GM12878 (cell line): ENCODE measurements at regions not wholly inside any gene's neighbourhood (a gene's known extent, or its start where the extent isn't known, plus 50 kb on each side); places are given as distances from the start of the nearest gene placed in this dataset.
"Not testable (repeated sequence)": the region's sequence is repeated elsewhere in the genome, so short reads cannot be mapped to it uniquely, and the experiment has no call there.

Source experiments
- ATAC-seq: fragments of 200-7000 bp; cut with Tn5 transposase; 3 replicates; pipeline ENCODE4 v1.9.1; 2020; ENCODE audit warnings: mild to moderate bottlenecking, moderate library complexity
- BruUV-seq: library from RNA; stranded (reverse); fragments of 400-500 nt; replicated peaks from 2 replicates; lab custom pipeline; 2021; lab: Mats Ljungman, UMichigan
- CTCF ChIA-PET: fragments of 300-600 bp; sonication (Branson Sonifier 250); formaldehyde crosslinking; extraction: SDS; loops from one replicate; lab custom pipeline; 2021; ENCODE audit warnings: inconsistent platforms; lab: Yijun Ruan, JAX
- POLR2A ChIA-PET: fragments of 350-600 bp; formaldehyde crosslinking; extraction: SDS; loops from one replicate; lab custom pipeline; 2021; ENCODE audit warnings: inconsistent platforms; lab: Charles Lee
- RAD21 ChIA-PET: fragments of 300-600 bp; sonication (Branson Sonifier 250); formaldehyde crosslinking; loops from one replicate; lab custom pipeline; 2023; ENCODE audit warnings: antibody characterized with exemption; ENCODE audit not compliant: unreplicated experiment; lab: Charles Lee
- SMC1A ChIA-PET: fragments of 300-600 bp; sonication (Branson Sonifier 250); formaldehyde crosslinking; loops from one replicate; lab custom pipeline; 2023; ENCODE audit not compliant: unreplicated experiment, uncharacterized antibody; lab: Charles Lee
- DNase-seq: peaks from one replicate; pipeline ENCODE4 v3.0.0-alpha.2; 2011; ENCODE audit warnings: low read depth, low spot score
- FAIRE-seq: peaks from 3 replicates; lab custom pipeline; 2011; peaks lifted over from hg19 to GRCh38; lab: Jason Lieb, UNC
- H2AFZ ChIP-seq: 2 replicates; pipeline ENCODE4 v1.6.0; 2011; ENCODE audit warnings: low read depth, low read length, control low read depth; ENCODE audit not compliant: control insufficient read depth
- H3K27ac ChIP-seq: 2 replicates; pipeline ENCODE4 v1.5.1; 2011; ENCODE audit warnings: control low read depth; ENCODE audit not compliant: control insufficient read depth, insufficient read depth
- H3K27me3 ChIP-seq, 2 experiments: replicated peaks in 1 of 2; 2 replicates each; pipeline versions ENCODE4 v1.6.0 to v1.6.1; 2011; ENCODE audit warnings: low read length in 1 of 2; ENCODE audit not compliant: control insufficient read depth in 2 of 2, insufficient read depth in 2 of 2
- H3K36me3 ChIP-seq, 2 experiments: 2 replicates each; pipeline ENCODE4 v1.5.1; 2011; ENCODE audit warnings: low read length in 1 of 2; ENCODE audit not compliant: control insufficient read depth in 2 of 2, insufficient read depth in 2 of 2
- H3K4me1 ChIP-seq: 2 replicates; pipeline ENCODE4 v1.6.1; 2011; ENCODE audit warnings: mild to moderate bottlenecking, low read length, moderate library complexity, mixed read lengths; ENCODE audit not compliant: control insufficient read depth, insufficient read depth
- H3K4me2 ChIP-seq: 2 replicates; pipeline ENCODE4 v1.6.0; 2011; ENCODE audit warnings: control low read depth; ENCODE audit not compliant: control insufficient read depth, insufficient read depth
- H3K4me3 ChIP-seq: fragments of 200-600 bp; sonication (generic); 2 replicates; pipeline ENCODE4 v1.5.1; 2016
- H3K79me2 ChIP-seq: 2 replicates; pipeline ENCODE4 v1.6.0; 2011; ENCODE audit warnings: low read length; ENCODE audit not compliant: control insufficient read depth, insufficient read depth
- H3K9ac ChIP-seq: 2 replicates; pipeline ENCODE4 v1.8.0; 2011; ENCODE audit warnings: low read length, control low read depth, mixed read lengths; ENCODE audit not compliant: control insufficient read depth, insufficient read depth
- H3K9me3 ChIP-seq: replicated peaks from 3 replicates; pipeline ENCODE4 v1.5.1; 2011; ENCODE audit warnings: mild to moderate bottlenecking, low read length; ENCODE audit not compliant: control insufficient read depth, insufficient read depth
- H4K20me1 ChIP-seq: 2 replicates; pipeline ENCODE4 v1.6.0; 2011; ENCODE audit not compliant: control insufficient read depth, insufficient read depth
- CEBPB ChIP-seq, 2 experiments: fragments of 150-350 bp in 1 of 2; IDR thresholded peaks; 2 replicates each; pipeline ENCODE4 v1.6.1; 2012 to 2014; ENCODE audit warnings: low read depth in 2 of 2, low read length in 2 of 2, borderline replicate concordance in 1 of 2, inconsistent platforms in 1 of 2
- DPF2 ChIP-seq: fragments of 450-650 bp; IDR thresholded peaks from 2 replicates; pipeline ENCODE4 v1.6.1; 2017; ENCODE audit warnings: mild to moderate bottlenecking
- HDAC2 ChIP-seq: fragments of 200-600 bp; sonication (generic); IDR thresholded peaks from 2 replicates; pipeline ENCODE4 v1.6.1; 2017
- MTA3 ChIP-seq: IDR thresholded peaks from 2 replicates; pipeline ENCODE4 v1.6.1; 2012; ENCODE audit warnings: low read length, inconsistent platforms, borderline replicate concordance
- MXI1 ChIP-seq: fragments of 150-350 bp; IDR thresholded peaks from 2 replicates; pipeline ENCODE4 v1.6.1; 2011; ENCODE audit warnings: low read depth, mild to moderate bottlenecking, inconsistent platforms, low read length, improper control_type of control experiment
- NFYA ChIP-seq: IDR thresholded peaks from 2 replicates; pipeline ENCODE4 v1.6.1; 2011; ENCODE audit warnings: low read depth, mild to moderate bottlenecking, low read length, improper control_type of control experiment, borderline replicate concordance
- NR2F1 ChIP-seq: fragments of 450-650 bp; conservative IDR thresholded peaks from 2 replicates; pipeline ENCODE4 v1.6.1; 2017; ENCODE audit warnings: mild to moderate bottlenecking
- RUNX3 ChIP-seq: IDR thresholded peaks from 2 replicates; pipeline ENCODE4 v1.6.1; 2012; ENCODE audit warnings: low read length, inconsistent platforms
- SIN3A ChIP-seq: IDR thresholded peaks from 2 replicates; pipeline ENCODE4 v1.6.1; 2012; ENCODE audit warnings: low read depth, low read length, improper control_type of control experiment
- SMARCA5 ChIP-seq: fragments of 450-650 bp; IDR thresholded peaks from 2 replicates; pipeline ENCODE4 v1.6.1; 2017; ENCODE audit warnings: mild to moderate bottlenecking
- WGBS: methylation state at CpG from one replicate; pipeline ENCODE4 v1.1.6; 2016; ENCODE audit warnings: low lambda C conversion rate; ENCODE audit not compliant: insufficient replicate concordance, insufficient coverage; ENCODE audit errors: missing lambda C conversion rate; 5-methylcytosine and 5-hydroxymethylcytosine counted together
- in situ Hi-C: fragments of 300-500 bp; cut with MboI; formaldehyde crosslinking; loops from 9 replicates; pipeline ENCODE4 v1.14.3; 2018; ENCODE audit warnings: mixed read lengths
- intact Hi-C: fragments of 100-400 bp; cut with micrococcal nuclease; formaldehyde crosslinking; loops from one replicate; pipeline ENCODE4 v1.14.2; 2022; ENCODE audit not compliant: unreplicated experiment
- TF ChIP-seq, protein P1 (sequence below): IDR thresholded peaks from 2 replicates; pipeline ENCODE4 v1.6.1; 2012; ENCODE audit warnings: low read depth, low read length, improper control_type of control experiment

DNA sequence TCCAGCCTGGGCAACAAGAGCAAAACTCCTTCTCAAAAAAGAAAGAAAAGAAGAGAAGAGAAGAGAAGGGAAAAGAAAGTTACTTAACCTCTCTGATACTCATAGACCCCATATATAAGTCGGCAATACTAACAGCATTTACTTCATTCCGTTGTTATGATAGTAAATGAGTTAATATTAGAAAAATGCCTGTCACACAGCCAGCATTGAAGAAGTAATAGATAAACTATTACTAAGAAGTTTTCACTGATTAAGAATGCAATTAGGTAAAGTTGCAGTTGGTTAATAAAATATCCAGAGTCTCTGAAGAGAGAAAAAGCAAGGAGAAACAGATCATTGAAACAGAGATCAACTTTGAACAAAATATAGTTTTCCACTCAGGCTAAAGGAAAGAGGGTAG is 161.3 kb upstream of the UBE2E3 start:
- H3K79me2 ChIP-seq: no peaks in the 10 kb centered on the region
- ChIA-PET RAD21 (no interaction called here), CTCF (interaction anchor here (0.6 kb wide), 1 partner anchor 421 kb away, joined by 3 read pairs; no protein-coding TSS in a partner anchor), SMC1A (no interaction called here), POLR2A (no interaction called here)
- H3K4me3 ChIP-seq: no peak overlapping the region
- DNase-seq: no peak
- in situ Hi-C loops: no loop called here
- no peaks in the 10 kb centered on the region for H3K4me1 ChIP-seq
- no peaks in the 10 kb centered on the region for H3K36me3 ChIP-seq
- no peak overlapping the region for H3K9ac ChIP-seq
- WGBS: 20% methylated on average over 2 of the region's 2 CpGs
- intact Hi-C loops: no loop called here
- H3K4me2 ChIP-seq: no peak overlapping the region
- TF ChIP-seq DPF2: no peak
- no peak for TF ChIP-seq NR2F1
- no peak for TF ChIP-seq SIN3A
- TF ChIP-seq SMARCA5: no peak
- TF ChIP-seq, protein P1, sequence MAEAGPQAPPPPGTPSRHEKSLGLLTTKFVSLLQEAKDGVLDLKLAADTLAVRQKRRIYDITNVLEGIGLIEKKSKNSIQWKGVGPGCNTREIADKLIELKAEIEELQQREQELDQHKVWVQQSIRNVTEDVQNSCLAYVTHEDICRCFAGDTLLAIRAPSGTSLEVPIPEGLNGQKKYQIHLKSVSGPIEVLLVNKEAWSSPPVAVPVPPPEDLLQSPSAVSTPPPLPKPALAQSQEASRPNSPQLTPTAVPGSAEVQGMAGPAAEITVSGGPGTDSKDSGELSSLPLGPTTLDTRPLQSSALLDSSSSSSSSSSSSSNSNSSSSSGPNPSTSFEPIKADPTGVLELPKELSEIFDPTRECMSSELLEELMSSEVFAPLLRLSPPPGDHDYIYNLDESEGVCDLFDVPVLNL: no peak
- TF ChIP-seq MTA3: no peak
- TF ChIP-seq MXI1: no peak
- TF ChIP-seq CEBPB (IDR thresholded peaks at IDR 0.05; ENCODE audit: borderline replicate concordance in 1 of 2, low read depth in 2 of 2, low read length in 2 of 2): no peak
- TF ChIP-seq NFYA: no peak
- TF ChIP-seq HDAC2: no peak
- no peak for TF ChIP-seq RUNX3
- H2AFZ ChIP-seq: no peak overlapping the region
- H3K27ac ChIP-seq: no peak overlapping the region
- H3K9me3 ChIP-seq: no peaks in the 10 kb centered on the region
- no peaks in the 10 kb centered on the region for H3K27me3 ChIP-seq
- FAIRE-seq: no peak
- no TSS peak for BruUV-seq
- no peak for ATAC-seq
- no peaks in the 10 kb centered on the region for H4K20me1 ChIP-seq

DNA sequence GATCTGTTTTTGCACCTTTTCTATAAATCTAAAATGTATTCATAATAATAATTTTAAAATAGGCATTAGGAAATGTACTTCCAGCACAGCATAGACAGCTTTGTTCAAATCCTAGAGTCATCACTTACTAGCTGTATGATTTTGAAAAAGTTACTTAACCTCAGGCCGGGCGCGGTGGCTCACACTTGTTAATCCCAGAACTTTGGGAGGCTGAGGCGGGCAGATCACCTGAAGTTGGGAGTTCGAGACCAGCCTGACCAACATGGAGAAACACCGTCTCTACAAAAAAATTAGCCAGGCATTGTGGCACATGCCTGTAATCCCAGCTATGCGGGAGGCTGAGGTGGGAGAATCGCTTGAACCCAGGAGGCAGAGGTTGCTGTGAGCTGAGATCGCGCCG is 161.7 kb upstream of the UBE2E3 start:
- BruUV-seq, intact Hi-C loops, H3K9ac ChIP-seq, H3K4me1 ChIP-seq, H3K4me2 ChIP-seq, H3K9me3 ChIP-seq, H3K79me2 ChIP-seq, H2AFZ ChIP-seq, FAIRE-seq, ATAC-seq, H3K36me3 ChIP-seq, H4K20me1 ChIP-seq, H3K27ac ChIP-seq, in situ Hi-C loops, POLR2A ChIA-PET, SMC1A ChIA-PET, H3K27me3 ChIP-seq, RAD21 ChIA-PET, DNase-seq, H3K4me3 ChIP-seq: not testable (repeated sequence)
- WGBS: 73% methylated on average over 11 of the region's 11 CpGs
- CTCF ChIA-PET: interaction anchor here (0.6 kb wide), 1 partner anchor 422 kb away, joined by 3 read pairs; no protein-coding TSS in a partner anchor
